Dermis microvascular lymphatic vessel endothelial cell (primary cell): ENCODE measurements at regions not wholly inside any gene's neighbourhood (a gene's known extent, or its start where the extent isn't known, plus 50 kb on each side); places are given as distances from the start of the nearest gene placed in this dataset.
"Not testable (repeated sequence)": the region's sequence is repeated elsewhere in the genome, so short reads cannot be mapped to it uniquely, and the experiment has no call there.

Experiments
- DNase-seq, 2 donors: peaks; one replicate each; pipeline versions ENCODE4 v3.0.0 to v3.0.0-alpha.2; 2010; ENCODE audit warnings: low read depth in 2 of 2

DNA sequence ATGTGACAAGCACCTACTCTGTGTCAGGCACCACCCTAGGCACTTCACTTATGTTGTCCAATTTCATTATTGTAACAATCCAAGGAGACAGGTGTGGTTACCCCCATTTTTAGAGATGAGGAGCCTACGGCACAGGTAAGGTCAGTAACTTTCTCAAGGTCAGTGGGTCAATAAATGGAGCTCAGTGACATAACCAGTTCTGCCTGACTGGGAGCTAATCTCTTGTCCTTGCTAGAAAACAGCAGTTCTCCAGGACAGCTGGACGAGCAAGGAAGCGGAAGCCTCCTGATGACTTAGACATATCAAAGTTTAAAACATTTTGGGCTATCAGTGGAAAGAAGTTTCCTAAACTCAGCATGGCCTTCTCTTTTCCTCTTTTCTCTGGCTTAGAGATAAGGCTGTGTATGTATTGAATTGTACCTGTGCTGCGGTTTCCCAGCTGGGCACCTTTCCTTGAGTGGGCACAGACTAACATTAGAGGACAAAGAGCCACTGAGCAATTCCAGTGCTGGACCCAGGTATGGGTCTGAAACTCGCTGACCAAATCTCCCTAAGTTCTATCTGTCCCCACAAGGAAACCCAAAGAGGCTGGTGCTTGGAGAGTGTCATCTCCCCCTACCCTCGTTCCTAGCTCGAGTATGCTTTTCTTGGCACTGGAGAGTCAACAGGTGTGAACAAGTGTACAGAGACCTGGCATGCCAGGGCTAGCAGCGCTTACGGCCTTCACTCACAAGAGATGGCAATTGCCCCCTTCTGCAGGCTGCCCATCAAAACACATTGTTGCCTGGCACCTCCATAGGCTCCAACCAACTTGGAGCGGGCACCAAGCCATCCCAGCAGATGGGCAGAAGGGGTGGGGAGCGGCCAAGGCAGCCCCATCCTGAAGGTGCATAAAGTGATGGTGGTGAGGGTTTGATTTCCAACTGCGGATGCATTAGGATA is 456.1 kb upstream of the PROX1 start:
- DNase-seq, result no peak

DNA sequence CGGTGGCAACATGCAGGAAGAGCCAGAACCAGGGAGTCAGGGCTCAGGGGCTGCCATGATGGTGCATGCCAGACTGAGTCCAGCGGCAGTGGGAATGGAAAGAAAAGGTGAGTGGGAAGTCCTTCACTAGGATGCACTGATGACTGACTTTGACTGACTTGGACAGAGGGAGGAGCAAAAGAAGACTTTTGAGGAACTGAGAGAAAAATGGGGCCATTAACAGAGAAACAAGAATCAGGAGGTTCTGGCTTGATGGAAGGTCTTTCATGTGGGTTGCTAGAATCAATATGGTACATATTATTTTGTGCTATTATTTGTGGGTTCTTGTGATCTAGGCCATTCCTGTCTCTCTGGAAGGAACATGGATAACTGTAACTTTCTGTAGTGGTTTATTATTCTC is 454.6 kb upstream of the PROX1 start:
- DNase-seq, result no peak

DNA sequence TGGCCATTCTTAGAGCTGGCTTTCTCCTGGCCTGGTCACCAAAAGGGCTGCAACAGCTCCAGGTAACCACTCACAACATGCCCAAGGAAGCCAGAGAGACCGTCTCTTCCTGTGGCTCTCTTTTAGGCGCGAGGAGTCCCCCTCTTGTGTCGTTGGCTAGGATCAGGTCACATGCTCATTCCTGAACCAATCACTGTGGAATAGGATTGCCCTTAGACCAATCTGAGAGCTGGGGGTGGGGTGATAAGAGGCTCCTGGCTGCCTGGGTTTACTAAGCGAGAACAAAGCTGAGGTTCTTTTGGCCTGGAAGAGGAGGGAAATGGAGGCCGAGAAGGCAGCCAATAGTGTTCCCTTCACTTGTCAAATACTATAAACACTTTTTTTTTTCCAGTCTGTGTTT is 452.1 kb upstream of the PROX1 start:
- no peak for DNase-seq

DNA sequence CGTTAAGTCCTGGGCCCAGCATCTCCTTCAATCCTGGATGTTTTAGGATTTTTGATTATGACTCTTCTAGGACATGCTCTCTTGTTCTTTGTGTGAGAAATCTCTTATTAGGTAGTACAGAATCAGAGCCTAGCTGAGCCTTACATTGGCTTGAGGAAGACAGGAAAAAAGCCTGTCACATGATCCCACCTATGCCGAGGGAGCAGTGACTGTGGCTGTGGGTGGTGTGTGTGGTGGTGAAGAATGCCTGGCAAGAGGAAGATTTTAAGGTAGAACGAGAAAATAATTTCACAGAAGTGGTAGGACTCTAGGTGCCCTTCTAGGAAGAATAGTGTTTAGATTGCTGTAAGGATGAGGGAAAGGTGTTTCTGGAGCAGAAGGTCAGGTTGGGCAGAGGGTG is 449.5 kb upstream of the PROX1 start:
- DNase-seq, result no peak

DNA sequence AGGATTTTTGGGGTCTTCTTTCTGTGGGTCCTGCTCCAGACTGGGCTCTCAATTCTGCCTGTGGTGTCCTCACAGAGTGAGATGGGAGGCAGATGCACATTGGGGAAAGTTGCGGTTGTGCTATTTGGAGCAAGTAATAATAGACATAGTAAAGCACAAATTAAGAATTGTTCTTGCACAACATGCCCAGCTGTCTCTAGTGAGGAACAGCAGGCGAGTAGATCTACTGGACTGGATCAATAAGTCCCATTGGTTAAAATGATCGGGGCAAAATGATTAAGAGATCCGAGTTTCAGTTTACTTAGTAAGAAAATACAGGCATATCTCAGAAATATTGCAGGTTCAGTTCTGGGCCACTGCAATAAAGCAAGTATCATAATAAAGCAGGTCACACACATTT is 448.3 kb upstream of the PROX1 start:
- no peak for DNase-seq

DNA sequence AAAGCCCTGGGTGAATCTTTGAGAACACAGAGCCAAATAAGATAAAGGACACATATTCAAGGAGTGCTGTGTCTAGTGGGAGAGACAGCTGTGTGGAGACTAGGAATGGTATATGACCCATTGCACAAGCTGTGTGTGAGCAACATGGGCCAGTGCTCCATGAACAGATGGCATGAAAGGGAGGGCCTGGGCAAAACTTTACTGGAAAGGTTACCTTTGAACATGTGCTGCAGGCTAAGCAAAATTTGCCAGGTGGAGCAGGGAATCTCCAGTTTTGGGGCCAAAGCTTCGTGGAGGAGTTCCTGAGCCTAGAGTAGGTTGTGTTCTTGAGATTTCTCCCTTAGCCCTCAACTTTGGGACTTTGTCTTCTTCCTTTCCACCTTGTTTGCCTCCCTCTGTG is 446.1 kb upstream of the PROX1 start:
- no peak for DNase-seq

DNA sequence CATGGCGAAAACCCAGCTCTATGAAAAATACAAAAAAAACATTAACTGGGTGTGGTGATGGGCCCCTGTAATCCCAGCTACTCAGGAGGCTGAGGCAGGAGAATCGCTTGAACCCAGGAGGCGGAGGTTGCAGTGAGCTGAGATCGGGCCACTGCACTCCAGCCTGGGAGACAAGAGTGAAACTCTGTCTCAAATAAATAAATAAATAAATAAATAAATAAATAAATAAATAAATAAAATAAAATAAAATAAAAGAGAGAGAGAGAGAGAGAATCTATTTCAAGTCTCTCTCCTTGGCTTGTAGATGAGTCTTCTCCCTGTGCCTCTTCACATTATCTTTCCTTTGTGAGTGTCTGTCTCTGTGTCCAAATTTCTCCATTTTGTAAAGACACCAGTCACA is 442.6 kb upstream of the PROX1 start:
- DNase-seq, result not testable (repeated sequence)

DNA sequence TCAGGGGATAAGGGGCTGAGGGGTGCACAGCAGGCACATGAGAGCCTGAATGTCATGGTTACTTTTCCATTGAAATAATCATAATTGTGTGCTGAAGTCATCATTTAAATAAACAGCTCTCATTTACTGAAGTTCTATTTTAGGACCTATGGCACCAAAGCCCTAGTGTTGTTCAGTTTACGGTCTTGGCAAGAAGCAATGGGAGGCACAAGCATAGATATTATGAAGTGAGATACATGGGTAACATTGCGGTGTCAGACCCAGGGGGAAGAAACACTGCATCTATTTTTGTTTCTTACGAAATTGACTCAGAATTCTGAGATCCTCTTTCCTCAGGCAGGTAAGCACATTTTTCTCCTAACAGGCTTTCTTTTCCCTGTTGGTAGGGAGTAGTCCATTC is 437.8 kb upstream of the PROX1 start:
- DNase-seq, result no peak

DNA sequence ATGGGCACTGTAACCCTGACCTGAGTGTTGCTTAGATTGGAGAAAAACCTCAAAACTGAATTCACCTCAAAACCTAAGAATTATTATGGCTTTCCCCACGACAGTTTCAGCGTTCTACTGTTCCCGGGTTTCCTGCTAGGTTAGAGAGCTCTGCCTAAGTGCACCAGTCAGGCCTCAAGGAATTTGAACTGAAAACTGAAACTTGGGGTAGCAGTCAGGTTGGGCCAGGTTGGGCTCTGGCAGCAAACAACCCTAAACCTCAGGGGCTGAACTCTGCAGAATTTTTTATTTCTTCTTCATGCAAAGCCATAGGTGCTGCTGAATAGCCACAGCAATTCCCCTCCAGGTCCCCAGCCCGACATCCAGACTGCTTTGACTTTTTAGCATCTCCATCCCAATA is 437.0 kb upstream of the PROX1 start:
- DNase-seq, result no peak

DNA sequence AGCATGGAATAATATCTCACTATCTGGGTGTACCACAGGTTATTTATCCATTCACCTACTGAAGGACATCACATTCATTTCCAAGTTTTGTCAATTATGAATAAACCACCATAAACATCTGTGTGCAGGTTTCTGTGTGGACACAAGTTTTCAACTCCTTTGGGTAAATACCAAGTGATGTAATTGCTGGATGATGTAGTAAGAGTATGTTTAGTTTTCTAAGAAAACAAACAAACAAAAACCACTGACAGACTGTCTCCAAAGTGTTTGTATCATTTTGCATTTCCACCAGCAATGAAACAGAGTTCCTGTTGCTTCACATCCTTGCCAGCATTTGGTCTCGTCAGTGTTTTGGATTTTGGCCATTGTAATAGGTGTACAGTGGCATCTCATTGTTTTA is 435.7 kb upstream of the PROX1 start:
- no peak for DNase-seq

DNA sequence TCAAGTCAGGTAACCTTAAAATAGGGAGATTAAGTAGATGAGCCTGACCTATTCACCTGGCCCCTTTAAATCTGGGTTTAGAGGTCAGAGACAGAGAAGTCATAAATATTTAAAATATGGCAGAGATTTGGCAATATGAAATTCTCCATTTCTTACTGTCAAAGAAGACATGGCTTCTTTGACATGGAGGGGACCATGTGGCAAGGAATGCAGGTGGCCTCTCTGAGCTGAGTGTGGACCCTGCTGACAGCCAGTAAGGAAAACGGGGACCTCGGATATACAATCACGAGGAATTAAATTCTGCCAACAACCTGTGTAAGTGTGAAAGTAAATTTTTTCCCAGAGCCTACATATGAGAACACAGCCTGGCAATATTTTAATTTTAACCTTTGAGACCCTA is 427.5 kb upstream of the PROX1 start:
- no peak for DNase-seq

DNA sequence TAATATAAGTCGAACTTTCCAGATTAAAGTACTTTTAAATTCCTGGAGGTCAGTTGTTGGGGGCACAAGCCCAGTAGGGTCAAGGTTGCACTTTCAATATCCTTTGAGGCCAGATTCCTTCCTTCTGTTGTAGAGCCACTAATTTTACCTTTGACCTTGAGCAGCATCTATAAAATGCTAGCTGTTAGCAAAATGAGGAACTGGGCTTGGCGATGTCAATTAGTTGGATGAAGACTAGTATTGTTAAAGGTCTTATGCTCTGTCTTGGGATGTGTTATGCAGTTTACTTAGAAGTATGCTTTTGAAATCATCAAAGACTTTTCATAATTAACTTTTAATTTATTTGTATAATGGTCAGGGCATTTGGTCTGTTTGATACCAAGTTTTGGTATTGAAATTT is 425.9 kb upstream of the PROX1 start:
- no peak for DNase-seq

DNA sequence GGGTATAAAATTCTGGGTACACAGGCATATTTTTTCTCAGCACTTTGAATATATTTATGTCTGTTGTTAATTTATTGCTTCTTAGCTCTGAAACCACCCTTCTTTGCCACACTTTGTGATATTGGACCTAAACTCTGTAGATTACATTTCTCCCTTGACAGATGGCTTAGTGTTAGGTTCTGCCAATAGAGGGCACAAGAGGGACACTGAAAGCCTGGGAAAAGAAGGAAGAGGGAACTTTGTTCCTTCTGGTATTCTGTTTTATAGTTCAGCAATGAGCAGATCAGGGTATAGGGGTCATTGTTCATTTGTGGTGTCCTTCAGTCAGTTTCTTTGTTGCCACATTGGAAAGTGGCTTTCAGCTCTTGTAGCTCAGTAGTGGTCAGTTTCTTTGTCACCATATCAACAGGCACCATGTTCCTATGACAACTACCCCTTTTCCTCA is 423.5 kb upstream of the PROX1 start:
- peak; percentile 57 to 61 for DNase-seq

DNA sequence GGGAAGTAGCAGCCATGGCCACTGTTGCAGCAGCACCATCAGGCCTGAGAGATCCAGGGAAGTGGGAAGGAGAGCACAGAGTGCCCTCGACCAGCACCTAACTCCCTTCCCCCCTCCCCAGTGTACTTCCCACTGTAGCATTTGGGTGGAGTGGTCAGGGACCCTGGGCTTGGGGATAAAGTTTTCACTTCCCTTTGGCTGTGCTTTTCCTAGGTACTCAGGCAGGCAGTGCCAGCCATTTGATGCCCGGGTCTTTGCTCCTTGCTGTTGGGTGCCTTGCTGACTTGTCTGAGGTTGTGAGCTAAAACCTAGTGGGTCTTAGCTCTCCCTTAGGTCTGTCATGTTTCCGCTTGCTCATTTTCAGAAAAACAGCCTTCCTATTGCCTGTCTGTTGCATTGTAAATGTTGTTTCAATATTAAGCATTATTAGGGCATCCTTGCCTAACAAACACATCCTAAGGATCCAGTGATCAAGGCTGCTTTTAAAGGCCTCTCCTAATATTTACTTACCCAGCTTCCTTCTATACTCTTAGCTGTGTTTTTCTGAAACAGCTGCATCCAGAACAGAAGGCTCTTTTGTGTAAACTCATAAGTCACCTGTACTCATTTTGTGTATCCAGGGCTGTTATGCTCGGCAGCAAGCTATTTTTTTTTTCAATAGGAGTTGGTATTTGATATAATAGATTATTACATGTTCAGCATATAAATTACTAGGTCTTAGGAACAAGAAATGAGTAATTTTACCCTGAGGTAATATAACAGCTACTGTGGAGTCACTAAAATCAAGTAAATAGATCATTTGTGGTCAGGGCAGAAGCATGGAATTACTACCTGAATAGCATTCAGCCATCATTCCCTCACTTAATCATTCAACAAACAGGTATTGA is 418.6 kb upstream of the PROX1 start:
- DNase-seq, result no peak

DNA sequence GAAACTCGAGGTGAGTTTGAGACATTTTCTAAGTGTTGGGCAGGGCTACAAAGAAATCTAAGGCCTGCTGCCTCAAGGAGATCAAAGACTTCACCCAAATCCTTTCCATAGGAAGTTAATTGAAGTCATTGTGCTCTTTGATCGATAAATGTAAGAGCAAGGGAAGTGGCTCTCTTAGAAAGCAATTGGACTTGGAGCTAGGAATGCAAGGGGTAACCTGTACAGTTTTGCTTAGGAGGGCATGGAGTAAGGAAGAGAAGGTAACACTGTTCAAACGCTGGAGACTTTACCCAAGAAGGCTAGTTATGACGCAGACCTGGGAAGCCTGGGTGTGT is 418.0 kb upstream of the PROX1 start:
- DNase-seq, result no peak

DNA sequence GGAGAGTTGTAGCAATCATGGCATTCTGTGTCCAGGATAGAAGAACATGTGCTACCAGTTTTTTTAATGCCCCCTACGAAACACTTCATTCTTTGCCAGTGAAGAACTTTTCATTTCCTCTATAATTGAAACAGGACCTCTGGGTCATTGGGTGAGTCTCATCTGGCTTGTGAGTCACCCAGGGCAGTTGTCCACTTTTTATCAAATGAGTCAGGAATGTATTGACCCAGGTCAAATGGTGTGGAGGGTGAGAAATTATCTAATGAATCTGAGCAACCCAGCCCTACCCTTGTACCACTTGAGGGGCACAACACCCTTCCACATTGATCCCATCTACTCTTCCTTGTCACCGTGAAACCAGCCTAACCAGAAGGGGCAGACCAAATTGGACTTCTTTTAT is 417.3 kb upstream of the PROX1 start:
- no peak for DNase-seq

DNA sequence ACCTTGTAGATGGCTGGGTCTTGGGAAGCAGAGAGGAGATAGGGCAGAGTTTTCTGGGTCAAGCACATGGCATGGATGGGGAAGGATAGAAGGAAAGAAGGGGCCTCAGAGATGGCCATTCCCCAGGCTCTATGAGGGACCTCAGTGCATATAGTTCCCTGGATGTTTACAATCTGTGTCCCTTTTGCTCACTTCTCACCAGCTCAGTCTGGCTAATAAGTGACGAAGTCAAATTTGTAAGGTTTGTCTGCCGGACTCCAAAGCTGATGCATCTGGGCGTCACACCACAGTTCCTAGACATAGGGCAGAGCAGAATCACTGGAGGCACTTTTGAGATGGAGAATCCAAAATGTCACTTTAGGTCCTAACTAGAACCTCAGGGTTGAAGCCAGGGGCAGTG is 416.4 kb upstream of the PROX1 start:
- no peak for DNase-seq

DNA sequence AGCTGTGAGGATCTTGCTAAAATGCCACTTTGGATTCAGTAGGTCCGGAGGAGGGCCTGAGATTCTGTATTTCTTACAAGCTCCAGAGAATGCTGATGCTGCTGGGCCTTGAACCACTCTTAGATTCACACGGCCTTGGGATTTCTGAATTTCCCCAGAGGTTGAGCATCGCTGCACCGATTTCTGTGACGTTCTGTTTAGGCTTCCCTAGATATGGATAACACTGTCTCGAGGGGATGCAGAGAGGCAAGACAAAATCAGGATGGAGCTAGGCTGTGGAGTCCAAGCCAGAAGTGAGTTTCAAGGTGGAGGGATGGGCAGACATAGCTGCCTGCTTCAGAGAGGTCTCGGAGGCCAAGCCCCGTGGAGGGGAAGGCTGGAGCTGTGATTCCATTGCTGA is 415.9 kb upstream of the PROX1 start:
- DNase-seq, result no peak

DNA sequence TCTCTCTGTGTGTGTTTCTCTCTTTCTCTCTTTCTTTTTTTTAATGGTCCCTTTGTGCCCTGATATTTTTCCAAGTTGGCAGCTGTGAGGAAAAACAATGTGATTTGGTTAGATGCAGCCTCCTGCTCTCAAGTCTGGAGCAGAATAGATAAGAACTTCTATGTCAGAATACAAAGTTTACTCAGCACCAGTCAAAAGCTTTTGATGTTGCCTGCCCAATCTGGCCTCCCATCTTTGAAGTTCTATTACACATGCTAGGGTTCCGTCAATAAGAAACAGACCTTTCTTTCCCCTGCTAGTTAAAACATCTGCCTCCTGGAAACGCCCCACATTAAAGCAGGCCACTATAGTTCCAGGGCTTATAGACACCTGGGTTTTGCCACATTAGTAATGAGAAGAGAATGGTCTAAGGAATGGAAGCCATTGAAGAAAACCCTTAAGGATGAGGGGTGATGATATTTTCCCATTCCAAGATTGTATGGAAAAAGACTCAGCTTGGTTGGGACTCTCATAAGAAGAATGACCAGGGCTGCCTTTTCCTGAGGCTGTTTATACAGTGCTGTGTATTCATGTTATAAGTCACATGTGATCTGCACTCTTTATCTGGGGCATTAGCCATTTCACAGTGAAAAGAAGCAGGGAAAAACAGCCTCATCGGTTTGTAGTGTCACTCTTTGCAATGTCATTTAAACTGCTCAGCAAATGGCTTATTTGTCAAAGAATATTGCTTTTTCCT is 414.7 kb upstream of the PROX1 start:
- no peak for DNase-seq

DNA sequence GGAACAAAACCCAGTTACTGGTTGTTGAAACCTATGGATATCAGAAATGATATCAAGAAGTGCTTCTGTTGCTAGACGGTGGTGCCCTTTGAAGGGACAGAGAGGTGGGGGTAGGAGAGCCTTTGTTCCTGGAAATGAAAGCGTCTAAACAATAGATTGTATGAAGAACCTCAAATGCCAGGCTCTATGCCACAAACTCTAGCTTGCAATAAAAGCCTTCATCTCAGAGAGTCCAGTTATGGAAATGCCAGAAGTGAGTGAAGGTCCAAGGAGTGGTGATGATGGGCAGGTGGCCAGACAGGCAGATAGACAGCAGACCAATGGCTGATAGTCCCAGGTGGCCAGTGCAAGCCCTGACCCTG is 414.1 kb upstream of the PROX1 start:
- DNase-seq, result no peak

DNA sequence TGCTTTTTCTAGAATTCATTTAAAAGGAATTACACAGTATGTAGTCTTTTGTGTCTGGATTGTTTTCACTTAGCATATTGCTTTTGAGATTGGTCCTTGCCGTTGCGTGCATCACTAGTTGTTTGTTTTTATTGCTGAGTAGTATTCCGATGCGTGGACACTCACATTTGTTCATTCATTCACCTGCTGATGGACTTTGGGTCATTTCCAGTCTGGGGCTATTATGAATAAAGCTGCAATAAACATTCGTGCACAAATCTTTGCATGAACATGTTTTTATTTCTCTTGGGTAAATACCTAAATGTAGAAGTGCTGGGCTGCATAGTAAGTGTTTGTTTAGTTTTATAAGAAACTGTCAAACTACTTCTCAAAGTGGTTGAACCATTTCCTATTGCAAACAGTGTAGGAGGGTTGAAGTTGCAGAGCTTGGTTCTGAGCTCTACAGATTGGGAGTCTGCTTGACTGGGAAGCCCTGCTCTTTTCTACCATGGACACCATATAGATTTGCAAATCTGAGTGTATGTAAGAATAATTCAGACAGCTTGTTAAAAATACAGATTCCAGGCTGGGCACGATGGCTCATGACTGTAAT is 404.7 kb upstream of the PROX1 start:
- no peak for DNase-seq

DNA sequence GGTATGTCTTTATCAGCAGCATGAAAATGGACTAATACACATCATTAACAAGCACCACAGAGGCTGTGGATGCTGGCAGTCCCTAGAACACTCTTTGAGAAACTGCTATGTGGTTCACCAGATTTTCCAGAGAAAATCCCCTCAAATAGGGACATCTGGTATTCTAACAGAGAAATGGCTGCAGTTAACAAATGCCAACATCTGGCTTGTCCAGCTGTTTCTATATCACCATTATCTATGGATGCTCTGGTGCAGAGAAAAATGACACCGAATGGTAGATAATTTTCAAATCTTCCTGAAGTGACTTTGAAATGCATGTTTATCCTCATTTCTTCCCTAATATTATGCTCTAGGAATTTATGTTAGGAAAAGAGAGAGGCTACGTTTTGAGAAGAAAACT is 403.5 kb upstream of the PROX1 start:
- DNase-seq, result no peak
